Stomach (tissue), 8 donors: ENCODE measurements at regions not wholly inside any gene's neighbourhood (a gene's known extent, or its start where the extent isn't known, plus 50 kb on each side); places are given as distances from the start of the nearest gene placed in this dataset.

ENCODE experiments used
- DNase-seq, 2 donors: peaks; one replicate each; pipeline versions ENCODE4 v3.0.0 to v3.0.0-alpha.2; 2013 to 2019
- H3K27ac ChIP-seq, 5 donors: fragments of 200-600 bp in 4 of 5; sonication (generic) in 4 of 5; one replicate each; pipeline ENCODE4 v1.5.1; 2013 to 2019; ENCODE audit warnings: mild to moderate bottlenecking in 1 of 5, moderate library complexity in 1 of 5
- H3K27me3 ChIP-seq, 3 donors: fragments of 200-600 bp; sonication (generic); one replicate each; pipeline ENCODE4 v1.5.1; 2017 to 2019; ENCODE audit warnings: mixed run types in 1 of 3
- H3K36me3 ChIP-seq, 4 donors: fragments of 200-600 bp; sonication (generic); 1 replicate in 3 of 4; 2 replicates in 1 of 4; pipeline ENCODE4 v1.5.1; 2016 to 2019
- H3K4me1 ChIP-seq, 4 donors: fragments of 200-600 bp; sonication (generic); one replicate each; pipeline ENCODE4 v1.5.1; 2016 to 2019
- H3K4me3 ChIP-seq, 4 donors: fragments of 200-600 bp; sonication (generic) in 3 of 4; one replicate each; pipeline ENCODE4 v1.5.1; 2016 to 2019; ENCODE audit warnings: mild to moderate bottlenecking in 1 of 4
- H3K9me3 ChIP-seq, 4 donors: fragments of 200-600 bp; sonication (generic); one replicate each; pipeline ENCODE4 v1.5.1; 2016 to 2019
- EP300 ChIP-seq: sonication (generic); formaldehyde crosslinking; IDR thresholded peaks from one replicate; pipeline ENCODE4 v1.6.1; 2017; ENCODE audit warnings: antibody characterized with exemption
- POLR2A ChIP-seq, 4 donors: fragments of 450-650 bp; IDR thresholded peaks; one replicate each; pipeline ENCODE4 v1.6.1; 2016; ENCODE audit warnings: antibody characterized with exemption in 4 of 4, control low read depth in 2 of 4, mild to moderate bottlenecking in 1 of 4, moderate library complexity in 1 of 4
- POLR2AphosphoS5 ChIP-seq, 3 donors: sonication (generic); formaldehyde crosslinking; IDR thresholded peaks; one replicate each; pipeline ENCODE4 v1.6.1; 2016; ENCODE audit warnings: antibody characterized with exemption in 3 of 3
- WGBS, 5 donors: extraction: QIAGEN DNeasy Blood & Tissue Kit in 3 of 5; methylation state at CpG; one replicate each; pipeline versions ENCODE4 v1.1.5 to v1.1.7; 2013 to 2018; 5-methylcytosine and 5-hydroxymethylcytosine counted together
- intact Hi-C: fragments of 100-400 bp; cut with DNase I; formaldehyde crosslinking; loops from one replicate; pipeline ENCODE4 v1.15.1; 2023; ENCODE audit warnings: low total_unique reads
- TF ChIP-seq, protein P1 (sequence below), 7 experiments: fragments of 450-650 bp in 4 of 7; fragments of 200-600 bp in 3 of 7; sonication (generic) in 3 of 7; IDR thresholded peaks; one replicate each; pipeline ENCODE4 v1.5.1; 2016 to 2019; ENCODE audit warnings: antibody characterized with exemption in 7 of 7, control low read depth in 2 of 7, mild to moderate bottlenecking in 1 of 7
- donor health status: healthy with polysubstance abuse.
- donor health status: Bipolar disorder and iron deficiency.
- donor health status: healthy.

DNA sequence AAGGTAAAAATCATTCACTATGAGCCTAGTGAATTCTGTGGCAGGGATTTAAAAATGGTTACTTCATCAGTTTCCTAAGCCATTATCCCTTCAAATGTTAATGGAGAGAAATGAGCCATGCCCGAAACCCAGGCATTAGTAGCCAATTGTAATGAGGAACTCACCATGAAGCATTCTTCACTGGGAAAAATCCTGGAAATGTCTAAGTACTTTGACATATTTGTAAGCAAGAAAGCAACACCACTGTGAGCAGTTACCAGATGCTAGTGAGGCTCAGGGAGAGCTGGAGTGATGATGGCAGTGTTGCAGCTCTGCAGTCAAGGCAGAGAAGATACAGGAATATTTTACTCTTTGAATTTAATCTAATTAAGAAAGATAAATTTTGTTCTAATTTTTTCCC is 220.0 kb upstream of the MBL2 start:
- Histone ChIP-seq H3K27ac (no peak overlapping the region), H3K27me3 (no peaks in the 10 kb centered on the region), H3K36me3 (no peaks in the 10 kb centered on the region), H3K4me1 (no peaks in the 10 kb centered on the region), H3K9me3 (no peaks in the 10 kb centered on the region), H3K4me3 (no peak overlapping the region)
- 83 to 96% (median 91%) methylated on average over 1 of the region's 1 CpG for WGBS, 5 donors
- no peak for DNase-seq
- intact Hi-C loops, result no loop called here
- no peak for TF ChIP-seq EP300
- no peak for TF ChIP-seq POLR2AphosphoS5 (IDR thresholded peaks at IDR 0.05)
- no peak for TF ChIP-seq POLR2A (IDR thresholded peaks at IDR 0.05)
- TF ChIP-seq, protein P1, sequence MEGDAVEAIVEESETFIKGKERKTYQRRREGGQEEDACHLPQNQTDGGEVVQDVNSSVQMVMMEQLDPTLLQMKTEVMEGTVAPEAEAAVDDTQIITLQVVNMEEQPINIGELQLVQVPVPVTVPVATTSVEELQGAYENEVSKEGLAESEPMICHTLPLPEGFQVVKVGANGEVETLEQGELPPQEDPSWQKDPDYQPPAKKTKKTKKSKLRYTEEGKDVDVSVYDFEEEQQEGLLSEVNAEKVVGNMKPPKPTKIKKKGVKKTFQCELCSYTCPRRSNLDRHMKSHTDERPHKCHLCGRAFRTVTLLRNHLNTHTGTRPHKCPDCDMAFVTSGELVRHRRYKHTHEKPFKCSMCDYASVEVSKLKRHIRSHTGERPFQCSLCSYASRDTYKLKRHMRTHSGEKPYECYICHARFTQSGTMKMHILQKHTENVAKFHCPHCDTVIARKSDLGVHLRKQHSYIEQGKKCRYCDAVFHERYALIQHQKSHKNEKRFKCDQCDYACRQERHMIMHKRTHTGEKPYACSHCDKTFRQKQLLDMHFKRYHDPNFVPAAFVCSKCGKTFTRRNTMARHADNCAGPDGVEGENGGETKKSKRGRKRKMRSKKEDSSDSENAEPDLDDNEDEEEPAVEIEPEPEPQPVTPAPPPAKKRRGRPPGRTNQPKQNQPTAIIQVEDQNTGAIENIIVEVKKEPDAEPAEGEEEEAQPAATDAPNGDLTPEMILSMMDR (IDR thresholded peaks at IDR 0.05), result no peak

DNA sequence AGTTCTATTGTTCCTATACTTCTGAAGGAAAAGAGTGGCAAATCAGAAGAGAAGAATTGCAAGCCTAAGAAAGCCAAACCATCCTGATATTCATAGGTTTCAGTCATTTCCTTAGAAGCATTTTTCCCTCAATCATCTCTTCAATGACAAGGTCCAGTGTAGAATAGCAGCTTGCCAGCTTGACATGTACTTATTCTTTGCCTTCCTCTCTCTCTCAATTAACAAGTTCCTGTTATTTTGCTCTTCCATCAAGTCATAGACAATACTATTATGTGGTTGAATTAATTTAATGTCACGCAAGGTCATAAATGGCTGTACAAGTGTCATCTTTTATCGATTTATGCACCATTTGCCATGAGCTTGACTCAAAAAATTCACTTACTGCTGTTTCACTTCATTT is 216.3 kb upstream of the MBL2 start:
- no peak for DNase-seq
- H3K36me3 ChIP-seq, result no peaks in the 10 kb centered on the region
- TF ChIP-seq POLR2AphosphoS5 (IDR thresholded peaks at IDR 0.05) (no peak), POLR2A (IDR thresholded peaks at IDR 0.05) (no peak), EP300 (no peak)
- TF ChIP-seq, protein P1 (IDR thresholded peaks at IDR 0.05), result no peak
- no peak overlapping the region for H3K4me3 ChIP-seq
- H3K9me3 ChIP-seq, result no peaks in the 10 kb centered on the region
- WGBS, 5 donors, result 86 to 97% (median 95%) methylated on average over 2 of the region's 2 CpGs
- H3K27ac ChIP-seq, result no peak overlapping the region
- intact Hi-C loops, result no loop called here
- no peaks in the 10 kb centered on the region for H3K27me3 ChIP-seq
- no peaks in the 10 kb centered on the region for H3K4me1 ChIP-seq

GRCh38 chr10:52986125-52986524 is 213.5 kb upstream of the MBL2 start:
- Histone ChIP-seq H3K36me3 (no peaks in the 10 kb centered on the region), H3K27me3 (no peaks in the 10 kb centered on the region), H3K4me1 (no peaks in the 10 kb centered on the region), H3K27ac (no peak overlapping the region), H3K9me3 (no peaks in the 10 kb centered on the region), H3K4me3 (no peak overlapping the region)
- DNase-seq, result no peak
- TF ChIP-seq POLR2AphosphoS5 (IDR thresholded peaks at IDR 0.05) (no peak), EP300 (no peak), POLR2A (IDR thresholded peaks at IDR 0.05) (no peak)
- TF ChIP-seq, protein P1 (IDR thresholded peaks at IDR 0.05), result no peak
- intact Hi-C loops, result no loop called here
- WGBS, 5 donors, result 64 to 95% (median 91%) methylated on average over 2 of the region's 2 CpGs

GRCh38 chr10:52984169-52984568 is 211.6 kb upstream of the MBL2 start:
- H3K4me3 ChIP-seq, result no peak overlapping the region
- no peaks in the 10 kb centered on the region for H3K27me3 ChIP-seq
- intact Hi-C loops, result no loop called here
- no peak overlapping the region for H3K27ac ChIP-seq
- TF ChIP-seq POLR2A (IDR thresholded peaks at IDR 0.05) (no peak), EP300 (no peak), POLR2AphosphoS5 (IDR thresholded peaks at IDR 0.05) (no peak)
- TF ChIP-seq, protein P1 (IDR thresholded peaks at IDR 0.05), result no peak
- no peaks in the 10 kb centered on the region for H3K9me3 ChIP-seq
- no peaks in the 10 kb centered on the region for H3K36me3 ChIP-seq
- no peak for DNase-seq
- H3K4me1 ChIP-seq, result no peaks in the 10 kb centered on the region
